ENCODE measurements at regions not wholly inside any gene's neighbourhood (a gene's known extent, or its start where the extent isn't known, plus 50 kb on each side); places are given as distances from the start of the nearest gene placed in this dataset.

DNA sequence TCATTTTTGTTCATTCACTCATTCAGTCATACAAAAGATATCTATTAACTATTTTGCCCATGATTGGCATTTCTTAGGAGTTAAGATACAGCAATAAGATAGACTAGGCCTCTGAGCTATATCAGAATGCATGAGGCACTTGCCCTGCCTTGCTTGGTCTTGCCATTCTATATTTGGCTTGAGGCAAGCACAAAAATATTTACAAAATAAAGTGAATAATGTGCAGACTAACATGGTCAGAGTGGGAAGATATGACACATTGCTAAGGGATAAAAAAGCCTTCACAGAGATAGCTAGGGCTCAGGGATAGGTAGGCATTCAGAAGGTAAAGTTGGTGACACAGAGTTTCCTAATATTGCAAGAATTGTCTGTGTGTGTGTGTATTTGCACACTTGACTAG lies 75.0 kb upstream of the MMADHC start:
- Histone ChIP-seq H3K9ac (no peak overlapping the region), H3K27me3 (ENCODE audit: insufficient read depth) (no peaks in the 10 kb centered on the region), H3K79me2 (ENCODE audit: insufficient read depth) (no peaks in the 10 kb centered on the region), H3K36me3 (replicated peaks in 1 of 2; ENCODE audit: control insufficient read depth in 1 of 2, insufficient read depth in 2 of 2, low read length in 1 of 2) (no peaks in the 10 kb centered on the region), H3K9me2 (no peaks in the 10 kb centered on the region), H3F3A (replicated peaks; ENCODE audit: insufficient read depth) (peaks cover 22% of the 10 kb centered on the region), H3K27ac (ENCODE audit: low read depth in 2 of 2, low read length in 1 of 2) (peak overlapping the region in 1 of 2 experiments; percentile 55; a peak in 1 of 4 replicates), H3K9me3 (no peaks in the 10 kb centered on the region), H4K20me1 (ENCODE audit: insufficient read depth) (no peaks in the 10 kb centered on the region), H2AFZ (ENCODE audit: low read depth) (no peak overlapping the region), H3K4me1 (ENCODE audit: control insufficient read depth in 1 of 2, insufficient read depth in 2 of 2, low read depth in 1 of 2, low read length in 1 of 2) (peaks cover 0 to 18% of the 10 kb centered on the region in 2 experiments; a peak in 3 of 4 replicates), H3K4me2 (no peak overlapping the region), H3K4me3 (ENCODE audit: low read depth in 2 of 2, low read length in 1 of 2) (no peak overlapping the region)
- CTCF ChIA-PET = no interaction called here
- no peak for DNase-seq
- no peak for TF ChIP-seq NFIC (IDR thresholded peaks at IDR 0.05; ENCODE audit: borderline replicate concordance)
- TF ChIP-seq NRF1 (IDR thresholded peaks at IDR 0.05; ENCODE audit: low read depth, low read length) = no peak
- TF ChIP-seq RAD21 (IDR thresholded peaks at IDR 0.05; ENCODE audit: low read length) = no peak
- TF ChIP-seq RXRA (IDR thresholded peaks at IDR 0.05; ENCODE audit: borderline replicate concordance, low read depth) = no peak
- TF ChIP-seq, protein P1, sequence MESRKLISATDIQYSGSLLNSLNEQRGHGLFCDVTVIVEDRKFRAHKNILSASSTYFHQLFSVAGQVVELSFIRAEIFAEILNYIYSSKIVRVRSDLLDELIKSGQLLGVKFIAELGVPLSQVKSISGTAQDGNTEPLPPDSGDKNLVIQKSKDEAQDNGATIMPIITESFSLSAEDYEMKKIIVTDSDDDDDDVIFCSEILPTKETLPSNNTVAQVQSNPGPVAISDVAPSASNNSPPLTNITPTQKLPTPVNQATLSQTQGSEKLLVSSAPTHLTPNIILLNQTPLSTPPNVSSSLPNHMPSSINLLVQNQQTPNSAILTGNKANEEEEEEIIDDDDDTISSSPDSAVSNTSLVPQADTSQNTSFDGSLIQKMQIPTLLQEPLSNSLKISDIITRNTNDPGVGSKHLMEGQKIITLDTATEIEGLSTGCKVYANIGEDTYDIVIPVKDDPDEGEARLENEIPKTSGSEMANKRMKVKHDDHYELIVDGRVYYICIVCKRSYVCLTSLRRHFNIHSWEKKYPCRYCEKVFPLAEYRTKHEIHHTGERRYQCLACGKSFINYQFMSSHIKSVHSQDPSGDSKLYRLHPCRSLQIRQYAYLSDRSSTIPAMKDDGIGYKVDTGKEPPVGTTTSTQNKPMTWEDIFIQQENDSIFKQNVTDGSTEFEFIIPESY (IDR thresholded peaks at IDR 0.05; ENCODE audit: borderline replicate concordance, low read depth) = no peak
- TF ChIP-seq USF1 (IDR thresholded peaks at IDR 0.05; ENCODE audit: borderline replicate concordance, low read depth) = no peak
- POLR2A ChIA-PET = no interaction called here

GRCh38 chr2:149661844-149662243 lies 74.3 kb upstream of the MMADHC start:
- no peaks in the 10 kb centered on the region for H3K9me2 ChIP-seq
- no peaks in the 10 kb centered on the region for H3K36me3 ChIP-seq (replicated peaks in 1 of 2; ENCODE audit: control insufficient read depth in 1 of 2, insufficient read depth in 2 of 2, low read length in 1 of 2)
- CTCF ChIA-PET = no interaction called here
- no peaks in the 10 kb centered on the region for H3K9me3 ChIP-seq
- H3K4me2 ChIP-seq = peak overlapping the region; percentile 47; the same call in 1 of the 2 replicates
- H3K4me1 ChIP-seq (ENCODE audit: control insufficient read depth in 1 of 2, insufficient read depth in 2 of 2, low read depth in 1 of 2, low read length in 1 of 2) = peaks cover 0 to 18% of the 10 kb centered on the region in 2 experiments; a peak in 3 of 4 replicates
- no peak overlapping the region for H3K9ac ChIP-seq
- no peaks in the 10 kb centered on the region for H4K20me1 ChIP-seq (ENCODE audit: insufficient read depth)
- no peak overlapping the region for H3K4me3 ChIP-seq (ENCODE audit: low read depth in 2 of 2, low read length in 1 of 2)
- no peak for DNase-seq
- H2AFZ ChIP-seq (ENCODE audit: low read depth) = no peak overlapping the region
- POLR2A ChIA-PET = no interaction called here
- WGBS (ENCODE audit: low lambda C conversion rate) = 35% methylated on average over 1 of the region's 1 CpG
- no peaks in the 10 kb centered on the region for H3K79me2 ChIP-seq (ENCODE audit: insufficient read depth)
- peak overlapping the region; percentile 16 to 55; a peak in 3 of 4 replicates for H3K27ac ChIP-seq (ENCODE audit: low read depth in 2 of 2, low read length in 1 of 2)
- no peaks in the 10 kb centered on the region for H3K27me3 ChIP-seq (ENCODE audit: insufficient read depth)
- H3F3A ChIP-seq (replicated peaks; ENCODE audit: insufficient read depth) = peaks cover 22% of the 10 kb centered on the region
- TF ChIP-seq POLR2AphosphoS5 (IDR thresholded peaks at IDR 0.05; ENCODE audit: low read depth, low read length) = peak; percentile 15; the same call in 1 of the 2 replicates
- peak; percentile 90 for TF ChIP-seq NFIC (IDR thresholded peaks at IDR 0.05; ENCODE audit: borderline replicate concordance)
- no peak for TF ChIP-seq RCOR1 (IDR thresholded peaks at IDR 0.05; ENCODE audit: low read length)
- no peak for TF ChIP-seq MXI1 (IDR thresholded peaks at IDR 0.05; ENCODE audit: low read depth, low read length)
- TF ChIP-seq FOSL2 (IDR thresholded peaks at IDR 0.05; ENCODE audit: borderline replicate concordance, low read depth) = peak; percentile 64; the same call in 1 of the 2 replicates
- no peak for TF ChIP-seq CHD2 (IDR thresholded peaks at IDR 0.05; ENCODE audit: low read length, partially characterized antibody)
- no peak for TF ChIP-seq MAX (IDR thresholded peaks at IDR 0.05; ENCODE audit: low read depth)
- no peak for TF ChIP-seq CTCF (IDR thresholded peaks at IDR 0.05)
- no peak for TF ChIP-seq FOXM1 (IDR thresholded peaks at IDR 0.05; ENCODE audit: low read depth)
- no peak for TF ChIP-seq RFX5 (IDR thresholded peaks at IDR 0.05; ENCODE audit: low read length)
- TF ChIP-seq SIN3A (IDR thresholded peaks at IDR 0.05; ENCODE audit: borderline replicate concordance, low read depth, low read length) = no peak
- TF ChIP-seq TCF12 (IDR thresholded peaks at IDR 0.05) = peak; percentile 81
- TF ChIP-seq USF2 (IDR thresholded peaks at IDR 0.05; ENCODE audit: borderline replicate concordance, low read depth, low read length) = no peak
- TF ChIP-seq RAD21 (IDR thresholded peaks at IDR 0.05; ENCODE audit: low read length) = no peak
- TF ChIP-seq, protein P2, sequence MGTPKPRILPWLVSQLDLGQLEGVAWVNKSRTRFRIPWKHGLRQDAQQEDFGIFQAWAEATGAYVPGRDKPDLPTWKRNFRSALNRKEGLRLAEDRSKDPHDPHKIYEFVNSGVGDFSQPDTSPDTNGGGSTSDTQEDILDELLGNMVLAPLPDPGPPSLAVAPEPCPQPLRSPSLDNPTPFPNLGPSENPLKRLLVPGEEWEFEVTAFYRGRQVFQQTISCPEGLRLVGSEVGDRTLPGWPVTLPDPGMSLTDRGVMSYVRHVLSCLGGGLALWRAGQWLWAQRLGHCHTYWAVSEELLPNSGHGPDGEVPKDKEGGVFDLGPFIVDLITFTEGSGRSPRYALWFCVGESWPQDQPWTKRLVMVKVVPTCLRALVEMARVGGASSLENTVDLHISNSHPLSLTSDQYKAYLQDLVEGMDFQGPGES (IDR thresholded peaks at IDR 0.05; ENCODE audit: low read depth, low read length) = no peak
- TF ChIP-seq SMC3 (IDR thresholded peaks at IDR 0.05; ENCODE audit: low read depth, low read length) = no peak
- TF ChIP-seq YY1 (IDR thresholded peaks at IDR 0.05; ENCODE audit: low read depth) = no peak
- peak in 1 of 2 experiments; percentile 58; a peak in 1 of 4 replicates for TF ChIP-seq EP300 (IDR thresholded peaks at IDR 0.05; ENCODE audit: borderline replicate concordance in 1 of 2, low read depth in 1 of 2, low read length in 1 of 2)
- no peak for TF ChIP-seq RXRA (IDR thresholded peaks at IDR 0.05; ENCODE audit: borderline replicate concordance, low read depth)
- peak; percentile 51; the same call in 1 of the 2 replicates for TF ChIP-seq JUND (IDR thresholded peaks at IDR 0.05)
